RWPE1 (cell line): ENCODE measurements at regions not wholly inside any gene's neighbourhood (a gene's known extent, or its start where the extent isn't known, plus 50 kb on each side); places are given as distances from the start of the nearest gene placed in this dataset.
A peak's percentile ranks its signal among the peaks of the same experiment; 100 is the strongest.

Experiments
- CTCF ChIA-PET: fragments of 350-600 bp; sonication (Branson Sonifier 250); formaldehyde crosslinking; extraction: SDS; loops from one replicate; lab custom pipeline; 2021; lab: Yijun Ruan, JAX
- POLR2A ChIA-PET: fragments of 400-600 bp; formaldehyde crosslinking; extraction: SDS; loops from one replicate; lab custom pipeline; 2020; ENCODE audit warnings: antibody characterized with exemption; ENCODE audit not compliant: low non-redundant PET; lab: Yijun Ruan, JAX
- DNase-seq: peaks from one replicate; pipeline ENCODE4 v3.0.0; 2012; ENCODE audit warnings: low spot score
- H3K27ac ChIP-seq: fragments of 450-650 bp; 2 replicates; pipeline ENCODE4 v1.5.1; 2017
- TF ChIP-seq, protein P1 (sequence below): fragments of 450-650 bp; conservative IDR thresholded peaks from 2 replicates; pipeline ENCODE4 v1.5.1; 2017; ENCODE audit warnings: low read depth, mild to moderate bottlenecking

DNA sequence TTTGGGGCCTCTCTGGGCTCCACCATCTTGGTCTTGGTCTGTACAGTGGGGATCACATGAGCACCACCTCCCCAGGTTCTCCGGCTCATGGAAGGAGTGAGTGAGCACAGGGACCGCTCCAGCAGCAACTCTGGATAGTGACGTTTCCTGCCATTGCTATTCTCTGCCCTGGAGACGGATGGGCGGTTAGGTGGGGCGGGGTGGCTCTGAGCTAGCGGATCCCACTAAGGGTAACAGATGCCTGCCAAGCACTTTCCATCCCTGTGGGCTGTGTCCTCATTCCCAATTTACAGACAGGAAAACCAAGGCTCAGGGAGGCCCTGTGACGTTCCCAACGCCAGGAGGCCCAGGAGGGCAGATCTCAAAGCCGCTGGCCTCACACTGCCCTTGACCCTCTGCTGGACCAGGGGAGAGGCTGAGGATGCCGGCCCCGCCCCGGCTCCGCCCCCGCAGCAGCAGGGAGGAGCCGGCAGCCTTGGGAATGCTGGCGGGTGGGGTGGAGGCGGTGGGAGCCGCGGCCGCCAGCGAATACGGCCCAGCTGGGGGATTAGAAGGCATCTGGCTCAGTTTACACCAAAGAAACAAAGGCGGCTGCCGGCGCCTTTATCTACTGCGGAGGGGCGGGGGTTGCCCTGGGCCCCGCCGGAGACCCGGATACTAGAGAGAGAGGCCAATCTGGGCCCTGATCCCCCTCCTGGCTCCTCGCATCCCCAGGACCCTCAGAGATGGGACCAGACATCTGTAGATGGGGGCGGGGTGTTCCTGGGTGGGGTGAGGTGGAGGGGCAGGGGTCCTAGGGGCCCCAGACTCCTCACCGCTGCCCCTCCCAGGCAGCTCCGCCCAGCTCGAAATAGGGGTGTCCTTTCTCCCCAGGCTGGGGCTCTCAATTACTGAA, 122.3 kb upstream of the CIBAR2 start:
- TF ChIP-seq, protein P1, sequence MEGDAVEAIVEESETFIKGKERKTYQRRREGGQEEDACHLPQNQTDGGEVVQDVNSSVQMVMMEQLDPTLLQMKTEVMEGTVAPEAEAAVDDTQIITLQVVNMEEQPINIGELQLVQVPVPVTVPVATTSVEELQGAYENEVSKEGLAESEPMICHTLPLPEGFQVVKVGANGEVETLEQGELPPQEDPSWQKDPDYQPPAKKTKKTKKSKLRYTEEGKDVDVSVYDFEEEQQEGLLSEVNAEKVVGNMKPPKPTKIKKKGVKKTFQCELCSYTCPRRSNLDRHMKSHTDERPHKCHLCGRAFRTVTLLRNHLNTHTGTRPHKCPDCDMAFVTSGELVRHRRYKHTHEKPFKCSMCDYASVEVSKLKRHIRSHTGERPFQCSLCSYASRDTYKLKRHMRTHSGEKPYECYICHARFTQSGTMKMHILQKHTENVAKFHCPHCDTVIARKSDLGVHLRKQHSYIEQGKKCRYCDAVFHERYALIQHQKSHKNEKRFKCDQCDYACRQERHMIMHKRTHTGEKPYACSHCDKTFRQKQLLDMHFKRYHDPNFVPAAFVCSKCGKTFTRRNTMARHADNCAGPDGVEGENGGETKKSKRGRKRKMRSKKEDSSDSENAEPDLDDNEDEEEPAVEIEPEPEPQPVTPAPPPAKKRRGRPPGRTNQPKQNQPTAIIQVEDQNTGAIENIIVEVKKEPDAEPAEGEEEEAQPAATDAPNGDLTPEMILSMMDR = no peak
- DNase-seq = peak; percentile 50
- POLR2A ChIA-PET = no interaction called here
- CTCF ChIA-PET = no interaction called here
- H3K27ac ChIP-seq = peak overlapping the region; percentile 1; the same call in 1 of the 2 replicates

DNA sequence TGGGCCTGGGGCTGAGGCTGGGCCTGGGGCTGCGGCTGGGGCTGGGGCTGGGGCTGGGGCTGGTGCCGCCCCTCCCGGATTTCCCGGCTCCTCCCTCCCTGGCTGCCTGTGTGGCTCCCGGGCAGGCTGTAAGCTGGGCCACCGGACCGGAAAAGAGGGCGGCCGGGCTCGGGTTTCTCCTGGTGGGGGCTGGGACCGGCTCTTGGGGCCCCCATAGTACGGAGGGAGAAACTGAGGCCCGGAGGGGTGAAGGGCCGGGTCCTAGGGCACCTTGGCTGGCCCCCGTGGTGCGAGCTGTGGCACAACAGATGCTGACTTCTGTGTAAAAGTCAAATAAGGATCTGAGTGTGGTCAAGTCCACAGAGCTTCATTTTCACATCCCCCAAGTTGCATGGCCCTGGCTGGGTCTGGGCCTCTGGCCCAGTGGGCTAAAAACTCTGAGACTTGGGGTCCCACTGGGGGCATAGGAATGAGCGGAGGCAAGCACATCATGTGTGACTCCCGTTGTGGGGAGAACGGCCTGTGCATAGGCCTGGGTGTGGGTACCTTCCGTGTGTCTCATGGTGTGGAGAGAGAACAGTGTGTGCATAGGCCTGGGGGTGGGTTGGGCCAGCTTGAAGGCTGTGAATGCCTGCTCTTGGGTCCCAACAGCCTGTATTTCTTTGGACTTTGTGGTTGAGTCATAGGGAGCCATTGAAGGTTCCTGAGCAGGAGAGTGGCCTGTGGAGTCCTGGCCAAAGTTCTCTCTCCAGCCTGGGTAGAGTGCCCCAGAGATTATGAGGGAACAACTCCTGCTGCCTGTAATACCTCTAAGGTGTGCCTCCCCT, 123.9 kb upstream of the CIBAR2 start:
- H3K27ac ChIP-seq = no peak overlapping the region
- POLR2A ChIA-PET = no interaction called here
- CTCF ChIA-PET = interaction anchor here (1.1 to 1.4 kb wide), 2 partner anchors 9 to 17 kb away, joined by 3 read pairs; no protein-coding TSS in a partner anchor

DNA sequence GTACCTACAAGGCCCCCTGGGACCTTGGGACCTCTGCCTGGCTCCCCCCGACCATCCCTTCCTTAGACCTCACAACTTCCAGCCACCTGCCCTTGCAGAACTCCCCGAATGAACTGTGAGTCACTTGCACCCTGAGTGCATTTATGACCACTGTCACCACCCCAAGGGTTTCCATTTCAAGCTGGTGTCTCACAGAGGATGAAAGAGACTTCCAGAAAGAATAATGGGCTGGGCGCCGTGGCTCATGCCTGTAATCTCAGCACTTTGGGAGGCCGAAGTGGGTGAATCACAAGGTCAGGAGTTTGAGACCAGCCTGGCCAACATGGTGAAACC, 124.5 kb upstream of the CIBAR2 start:
- CTCF ChIA-PET = interaction anchor here (1.1 to 1.4 kb wide), 2 partner anchors 8 to 16 kb away, joined by 3 read pairs; no protein-coding TSS in a partner anchor
- DNase-seq = no peak

More for the DNA sequence above, 123.9 kb upstream of the CIBAR2 start:
- TF ChIP-seq, protein P1 = no peak
- DNase-seq = no peak

DNA sequence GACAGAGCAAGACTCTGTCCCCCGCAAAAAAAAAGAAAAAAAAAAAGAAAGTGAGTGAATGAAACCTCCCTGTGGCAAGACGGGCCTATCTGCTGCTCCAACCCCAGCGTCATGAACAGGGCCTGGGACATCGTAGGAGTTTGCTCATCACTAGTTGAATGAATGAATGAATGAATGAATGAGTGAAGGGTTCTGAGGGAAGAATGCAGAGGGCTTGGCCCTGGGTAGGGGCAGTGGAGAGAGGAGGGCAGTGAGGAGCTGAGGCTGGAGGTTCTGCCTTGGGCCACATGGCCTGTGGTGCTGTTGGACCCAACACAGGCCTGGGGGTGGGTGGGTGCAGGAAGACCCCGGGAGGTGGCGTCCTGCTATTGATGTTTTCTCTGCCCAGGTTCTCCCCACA, 125.5 kb upstream of the CIBAR2 start:
- POLR2A ChIA-PET = no interaction called here
- H3K27ac ChIP-seq = no peak overlapping the region
- CTCF ChIA-PET = interaction anchor here (1.1 kb wide), 1 partner anchor 15 kb away, joined by 3 read pairs; no protein-coding TSS in a partner anchor
- TF ChIP-seq, protein P1 = no peak
- DNase-seq = no peak

More for the DNA sequence above, 124.5 kb upstream of the CIBAR2 start:
- POLR2A ChIA-PET = no interaction called here
- no peak overlapping the region for H3K27ac ChIP-seq
- TF ChIP-seq, protein P1 = no peak

DNA sequence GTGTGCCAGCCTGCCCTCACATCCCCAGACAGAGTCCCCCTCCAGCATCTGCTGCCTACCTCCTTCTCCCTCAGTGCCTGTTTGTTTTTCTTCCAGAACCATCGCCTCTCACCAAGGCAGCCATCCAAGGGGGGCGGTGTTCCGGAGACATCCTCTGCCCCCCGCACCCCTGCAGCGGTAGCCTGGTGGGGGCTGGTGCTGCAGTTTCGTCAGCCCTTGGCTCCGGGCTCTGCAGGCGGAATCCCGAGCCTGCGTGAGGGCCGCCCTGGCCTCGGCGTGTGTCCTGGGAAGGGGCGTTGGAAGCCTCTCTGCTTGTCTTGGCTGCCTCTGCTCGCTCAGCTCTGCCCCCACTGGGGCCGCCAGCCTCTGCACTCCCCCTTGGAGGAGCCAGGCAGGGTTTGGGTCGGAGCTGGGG, 126.0 kb upstream of the CIBAR2 start:
- DNase-seq = no peak
- TF ChIP-seq, protein P1 = no peak
- H3K27ac ChIP-seq = no peak overlapping the region
- ChIA-PET CTCF (no interaction called here), POLR2A (no interaction called here)

DNA sequence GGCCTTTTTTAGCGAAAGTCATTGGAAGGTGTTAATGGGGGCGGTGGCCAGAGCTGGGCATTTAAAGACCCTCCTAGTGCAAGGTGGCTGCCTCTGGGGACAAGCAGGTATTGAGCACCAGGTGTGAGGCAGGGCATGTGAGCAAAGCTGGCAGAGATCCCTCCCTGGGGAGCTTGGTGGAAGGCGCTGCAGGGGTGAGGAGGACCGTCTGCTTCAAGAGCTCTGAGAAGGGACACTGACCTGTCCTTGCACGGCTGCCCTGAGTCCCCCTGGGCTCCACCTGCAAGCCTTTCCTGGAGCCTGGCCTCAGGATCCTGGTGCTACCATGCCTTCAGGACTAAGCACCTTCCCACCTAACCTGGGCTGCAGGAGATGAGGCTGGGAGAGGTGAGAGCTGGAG, 127.0 kb upstream of the CIBAR2 start:
- ChIA-PET CTCF (interaction anchor here (0.8 to 2.1 kb wide), 2 partner anchors 37 to 124 kb away, joined by 5 to 12 read pairs; no protein-coding TSS in a partner anchor), POLR2A (no interaction called here)
- DNase-seq = no peak
- TF ChIP-seq, protein P1 = no peak
- H3K27ac ChIP-seq = no peak overlapping the region
